ENCODE measurements at regions not wholly inside any gene's neighbourhood (a gene's known extent, or its start where the extent isn't known, plus 50 kb on each side); places are given as distances from the start of the nearest gene placed in this dataset.

DNA sequence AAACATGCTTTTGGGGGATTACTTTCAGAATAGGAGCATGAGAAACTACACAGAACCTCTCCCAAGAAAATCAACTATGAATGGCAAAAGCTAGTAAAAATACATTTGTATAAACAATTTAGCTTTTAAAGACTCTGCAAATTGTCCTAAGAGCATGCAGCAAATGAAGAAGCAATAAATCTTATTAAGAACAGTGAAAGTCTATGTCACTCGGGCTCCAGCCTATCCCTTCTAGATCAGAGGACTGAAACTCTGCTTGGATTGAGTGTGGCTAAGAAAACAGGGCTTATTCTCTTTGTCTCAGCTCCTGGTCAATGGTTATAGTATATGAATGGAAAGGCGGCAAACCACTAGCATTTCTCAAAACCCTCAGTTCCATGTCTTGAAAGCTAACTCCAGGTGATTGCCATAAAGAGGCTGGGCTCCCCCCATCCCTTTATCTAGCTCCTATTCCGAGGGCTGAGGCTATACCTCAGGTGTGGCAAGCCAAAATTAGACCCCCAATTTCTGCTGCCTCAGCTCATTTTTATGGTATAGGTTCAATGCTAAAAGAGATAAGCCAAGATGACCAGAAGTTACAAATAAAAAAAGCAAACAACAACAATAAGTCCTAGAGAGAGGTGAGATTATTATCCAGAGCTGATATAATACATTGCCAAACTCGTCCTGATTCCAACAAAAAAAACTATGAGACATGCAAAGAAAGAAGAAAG is 953.2 kb downstream of the SLITRK6 start:
- TF ChIP-seq CTCF (IDR thresholded peaks at IDR 0.05; ENCODE audit: low read length), result no peak
- TF ChIP-seq EZH2 (IDR thresholded peaks at IDR 0.05; ENCODE audit: borderline replicate concordance, low read length), result no peak
